ENCODE measurements at regions not wholly inside any gene's neighbourhood (a gene's known extent, or its start where the extent isn't known, plus 50 kb on each side); places are given as distances from the start of the nearest gene placed in this dataset.
A peak's percentile ranks its signal among the peaks of the same experiment; 100 is the strongest.

- H3K4me3 ChIP-seq (ENCODE audit: low read depth, low read length, poor library complexity, severe bottlenecking): no peak overlapping the region
- H3K27ac ChIP-seq (ENCODE audit: low read depth, low read length, poor library complexity, severe bottlenecking): no peak overlapping the region
- H3K79me2 ChIP-seq (ENCODE audit: insufficient read depth, low read depth, low read length): no peaks in the 10 kb centered on the region
- H2AFZ ChIP-seq (ENCODE audit: low read length): no peak overlapping the region
- no peak for TF ChIP-seq EZH2phosphoT487 (IDR thresholded peaks at IDR 0.05; ENCODE audit: borderline replicate concordance, low read depth, low read length)
- no peak for TF ChIP-seq CTCF (conservative IDR thresholded peaks at IDR 0.05; ENCODE audit: low read length)
- no peaks in the 10 kb centered on the region for H4K20me1 ChIP-seq (ENCODE audit: insufficient read depth, low read length)
- H3K9me3 ChIP-seq (ENCODE audit: low read length): no peaks in the 10 kb centered on the region
- H3K36me3 ChIP-seq (ENCODE audit: insufficient read depth, low read length): no peaks in the 10 kb centered on the region
- BruUV-seq (replicated peaks): no TSS peak
- no peaks in the 10 kb centered on the region for H3K4me1 ChIP-seq (ENCODE audit: insufficient read depth, low read length, poor library complexity, severe bottlenecking)
- H3K4me2 ChIP-seq (ENCODE audit: low read length): no peak overlapping the region
- POLR2A ChIA-PET: no interaction called here
- intact Hi-C loops (cut with micrococcal nuclease; ENCODE audit: unreplicated experiment): no loop called here
- no peak for DNase-seq (ENCODE audit: low spot score)
- CTCF ChIA-PET (ENCODE audit: unreplicated experiment): no interaction called here
- no peaks in the 10 kb centered on the region for H3K9me2 ChIP-seq (ENCODE audit: insufficient read depth, low read length)
Observed at GRCh38 chr18:65073060-65073550, 677.7 kb upstream of the CDH7 start.

DNA sequence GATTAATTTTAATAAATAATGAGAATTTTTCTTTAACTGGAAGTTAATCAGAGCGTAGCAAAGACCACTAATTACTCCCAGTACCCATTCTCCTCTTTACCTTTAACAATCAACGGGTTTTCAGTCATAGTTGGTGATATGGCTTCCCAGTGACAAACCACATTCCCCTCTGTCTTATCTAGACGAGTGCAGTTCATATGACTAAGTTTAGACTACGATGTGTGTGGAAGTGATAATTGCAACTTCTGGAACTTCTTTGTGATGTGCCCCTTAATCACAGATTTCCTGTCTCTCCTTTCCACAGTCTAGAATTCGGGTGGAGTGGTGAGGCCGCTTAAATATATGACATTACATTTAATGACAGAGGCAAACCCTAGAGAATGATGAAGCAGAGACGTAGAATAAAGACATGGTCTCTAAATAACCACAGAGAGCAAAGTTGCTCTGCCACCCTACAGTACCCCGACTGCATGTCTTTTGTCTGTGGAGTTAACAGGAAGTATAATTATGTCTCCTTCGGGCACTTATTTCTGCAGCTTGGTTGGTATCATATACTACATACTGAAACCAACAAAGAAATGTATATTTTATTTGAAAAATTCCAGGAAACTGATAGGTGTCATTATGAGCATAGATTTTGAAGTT is 693.3 kb upstream of the CDH7 start:
- DNase-seq (ENCODE audit: low spot score): no peak
- POLR2A ChIA-PET: no interaction called here
- H3K4me1 ChIP-seq (ENCODE audit: insufficient read depth, low read length, poor library complexity, severe bottlenecking): no peaks in the 10 kb centered on the region
- CTCF ChIA-PET (ENCODE audit: unreplicated experiment): no interaction called here
- H3K79me2 ChIP-seq (ENCODE audit: insufficient read depth, low read depth, low read length): no peaks in the 10 kb centered on the region
- no peak overlapping the region for H3K27ac ChIP-seq (ENCODE audit: low read depth, low read length, poor library complexity, severe bottlenecking)
- peak overlapping the region; percentile 12; the same call in 1 of the 2 replicates for H3K4me2 ChIP-seq (ENCODE audit: low read length)
- no peaks in the 10 kb centered on the region for H3K9me2 ChIP-seq (ENCODE audit: insufficient read depth, low read length)
- H3K4me3 ChIP-seq (ENCODE audit: low read depth, low read length, poor library complexity, severe bottlenecking): no peak overlapping the region
- BruUV-seq (replicated peaks): no TSS peak
- no peaks in the 10 kb centered on the region for H3K36me3 ChIP-seq (ENCODE audit: insufficient read depth, low read length)
- intact Hi-C loops (cut with micrococcal nuclease; ENCODE audit: unreplicated experiment): no loop called here
- TF ChIP-seq CTCF (conservative IDR thresholded peaks at IDR 0.05; ENCODE audit: low read length) (no peak), EZH2phosphoT487 (IDR thresholded peaks at IDR 0.05; ENCODE audit: borderline replicate concordance, low read depth, low read length) (no peak)
- H2AFZ ChIP-seq (ENCODE audit: low read length): no peak overlapping the region
- no peaks in the 10 kb centered on the region for H3K9me3 ChIP-seq (ENCODE audit: low read length)
- no peaks in the 10 kb centered on the region for H4K20me1 ChIP-seq (ENCODE audit: insufficient read depth, low read length)

DNA sequence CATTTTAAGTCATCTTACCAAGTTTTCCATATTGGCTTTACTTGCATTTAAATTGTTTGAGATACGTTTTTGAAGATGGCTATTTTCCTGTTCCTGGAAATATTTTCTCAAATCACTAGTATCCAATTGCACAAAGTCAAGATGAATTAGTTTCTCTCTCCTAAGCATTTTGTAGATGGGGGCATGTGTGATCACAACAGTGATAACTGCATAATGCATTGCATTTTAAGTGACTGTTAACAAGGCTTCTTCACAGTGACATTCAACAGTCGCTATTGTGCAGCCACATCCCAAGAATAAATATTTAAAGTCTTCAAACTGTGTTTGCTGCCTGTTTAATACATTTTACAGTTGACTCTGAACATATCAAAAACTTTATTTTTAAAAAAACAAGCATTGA is 694.2 kb upstream of the CDH7 start:
- Histone ChIP-seq H3K9me3 (ENCODE audit: low read length) (no peaks in the 10 kb centered on the region), H3K79me2 (ENCODE audit: insufficient read depth, low read depth, low read length) (no peaks in the 10 kb centered on the region), H3K27ac (ENCODE audit: low read depth, low read length, poor library complexity, severe bottlenecking) (no peak overlapping the region), H3K9me2 (ENCODE audit: insufficient read depth, low read length) (no peaks in the 10 kb centered on the region), H3K4me1 (ENCODE audit: insufficient read depth, low read length, poor library complexity, severe bottlenecking) (no peaks in the 10 kb centered on the region), H2AFZ (ENCODE audit: low read length) (no peak overlapping the region), H4K20me1 (ENCODE audit: insufficient read depth, low read length) (no peaks in the 10 kb centered on the region), H3K4me3 (ENCODE audit: low read depth, low read length, poor library complexity, severe bottlenecking) (no peak overlapping the region), H3K36me3 (ENCODE audit: insufficient read depth, low read length) (no peaks in the 10 kb centered on the region), H3K4me2 (ENCODE audit: low read length) (no peak overlapping the region)
- POLR2A ChIA-PET: no interaction called here
- DNase-seq (ENCODE audit: low spot score): no peak
- TF ChIP-seq EZH2phosphoT487 (IDR thresholded peaks at IDR 0.05; ENCODE audit: borderline replicate concordance, low read depth, low read length) (no peak), CTCF (conservative IDR thresholded peaks at IDR 0.05; ENCODE audit: low read length) (no peak)
- BruUV-seq (replicated peaks): no TSS peak
- CTCF ChIA-PET (ENCODE audit: unreplicated experiment): no interaction called here
- intact Hi-C loops (cut with micrococcal nuclease; ENCODE audit: unreplicated experiment): no loop called here
